ENCODE measurements at regions not wholly inside any gene's neighbourhood (a gene's known extent, or its start where the extent isn't known, plus 50 kb on each side); places are given as distances from the start of the nearest gene placed in this dataset.

- 72% methylated on average over 4 of the region's 4 CpGs for WGBS
- Histone ChIP-seq H3K4me1 (ENCODE audit: control insufficient read depth, insufficient read depth, low read length) (no peaks in the 10 kb centered on the region), H3K27me3 (ENCODE audit: control insufficient read depth, insufficient read depth) (no peaks in the 10 kb centered on the region), H3K9me3 (ENCODE audit: control insufficient read depth, low read length) (no peaks in the 10 kb centered on the region), H3K4me3 (ENCODE audit: low read length) (no peak overlapping the region), H3K27ac (ENCODE audit: low read length) (no peak overlapping the region)
- intact Hi-C loops (cut with DNase I), result no loop called here
- DNase-seq (no peak), ATAC-seq (no peak)
Observed at GRCh38 chr3:25130724-25131520, 297.1 kb upstream of the RARB start.

DNA sequence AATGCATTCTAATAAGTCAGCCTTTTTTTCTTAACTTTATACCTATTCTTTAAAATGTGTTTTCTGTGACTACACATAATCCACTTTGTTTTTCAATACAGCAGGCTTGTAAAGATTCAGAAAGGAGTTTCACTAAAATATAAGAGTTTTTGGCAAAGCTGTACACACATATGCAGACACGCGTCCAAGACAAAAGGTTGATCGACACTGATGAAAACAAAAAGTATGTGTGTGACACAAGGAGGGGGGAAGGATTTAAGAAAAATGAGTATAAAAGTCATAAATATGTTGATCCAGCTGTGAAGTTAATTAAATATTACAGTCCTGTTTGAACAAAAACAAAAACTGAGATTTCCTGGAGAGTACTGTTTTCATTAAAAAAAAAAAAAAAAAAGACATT lies 294.5 kb upstream of the RARB start:
- DNase-seq (no peak), ATAC-seq (no peak)
- intact Hi-C loops (cut with DNase I), result no loop called here
- Histone ChIP-seq H3K4me3 (ENCODE audit: low read length) (no peak overlapping the region), H3K9me3 (ENCODE audit: control insufficient read depth, low read length) (no peaks in the 10 kb centered on the region), H3K27me3 (ENCODE audit: control insufficient read depth, insufficient read depth) (no peaks in the 10 kb centered on the region), H3K27ac (ENCODE audit: low read length) (no peak overlapping the region), H3K4me1 (ENCODE audit: control insufficient read depth, insufficient read depth, low read length) (no peaks in the 10 kb centered on the region)
- WGBS, result 80% methylated on average over 3 of the region's 3 CpGs

DNA sequence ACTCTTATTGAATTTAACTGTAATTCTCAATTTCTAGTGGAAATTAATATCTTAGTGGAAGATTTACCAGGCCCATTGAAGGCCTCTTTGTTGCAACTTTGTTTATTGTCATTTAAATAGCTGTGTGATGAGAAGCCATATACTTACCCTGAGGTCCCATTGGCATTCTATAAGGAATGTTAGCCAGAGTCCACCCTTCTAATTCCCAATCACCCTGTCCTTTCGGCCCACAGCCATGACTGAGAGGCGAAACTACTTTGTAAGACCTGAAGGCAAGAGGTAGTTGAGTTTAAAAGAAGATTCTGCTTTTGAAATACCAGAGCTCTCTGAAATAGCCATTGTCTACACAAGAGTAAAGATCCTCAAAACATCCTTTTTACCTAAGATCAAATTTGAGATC lies 290.5 kb upstream of the RARB start:
- H3K9me3 ChIP-seq (ENCODE audit: control insufficient read depth, low read length), result no peaks in the 10 kb centered on the region
- ATAC-seq (no peak), DNase-seq (no peak)
- intact Hi-C loops (cut with DNase I), result no loop called here
- no peak overlapping the region for H3K4me3 ChIP-seq (ENCODE audit: low read length)
- WGBS, result 96% methylated on average over 2 of the region's 2 CpGs
- no peak overlapping the region for H3K27ac ChIP-seq (ENCODE audit: low read length)
- no peaks in the 10 kb centered on the region for H3K27me3 ChIP-seq (ENCODE audit: control insufficient read depth, insufficient read depth)
- no peaks in the 10 kb centered on the region for H3K4me1 ChIP-seq (ENCODE audit: control insufficient read depth, insufficient read depth, low read length)

DNA sequence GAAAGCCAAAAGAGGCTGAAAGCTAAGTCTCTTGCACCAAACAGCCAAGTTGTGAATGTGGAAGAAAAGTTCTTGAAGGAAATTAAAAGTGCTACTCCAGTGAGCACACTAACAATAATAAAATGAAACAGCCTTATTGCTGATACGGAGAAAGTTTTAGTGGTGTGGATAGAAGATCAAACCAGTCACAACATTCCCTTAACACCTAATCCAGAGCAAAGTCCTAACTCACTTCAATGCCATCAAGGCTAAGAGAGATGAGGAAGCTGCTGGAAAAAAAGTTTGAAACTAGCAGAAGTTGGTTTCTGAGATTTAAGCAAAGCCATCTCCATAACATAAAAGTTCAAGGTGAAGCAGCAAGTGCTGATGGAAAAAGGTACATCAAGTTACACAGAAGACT lies 288.8 kb upstream of the RARB start:
- no peak overlapping the region for H3K4me3 ChIP-seq (ENCODE audit: low read length)
- no peak overlapping the region for H3K27ac ChIP-seq (ENCODE audit: low read length)
- H3K4me1 ChIP-seq (ENCODE audit: control insufficient read depth, insufficient read depth, low read length), result no peaks in the 10 kb centered on the region
- intact Hi-C loops (cut with DNase I), result no loop called here
- no peak for ATAC-seq
- WGBS, result 92% methylated on average over 1 of the region's 1 CpG
- no peak for DNase-seq
- no peaks in the 10 kb centered on the region for H3K27me3 ChIP-seq (ENCODE audit: control insufficient read depth, insufficient read depth)
- H3K9me3 ChIP-seq (ENCODE audit: control insufficient read depth, low read length), result no peaks in the 10 kb centered on the region

DNA sequence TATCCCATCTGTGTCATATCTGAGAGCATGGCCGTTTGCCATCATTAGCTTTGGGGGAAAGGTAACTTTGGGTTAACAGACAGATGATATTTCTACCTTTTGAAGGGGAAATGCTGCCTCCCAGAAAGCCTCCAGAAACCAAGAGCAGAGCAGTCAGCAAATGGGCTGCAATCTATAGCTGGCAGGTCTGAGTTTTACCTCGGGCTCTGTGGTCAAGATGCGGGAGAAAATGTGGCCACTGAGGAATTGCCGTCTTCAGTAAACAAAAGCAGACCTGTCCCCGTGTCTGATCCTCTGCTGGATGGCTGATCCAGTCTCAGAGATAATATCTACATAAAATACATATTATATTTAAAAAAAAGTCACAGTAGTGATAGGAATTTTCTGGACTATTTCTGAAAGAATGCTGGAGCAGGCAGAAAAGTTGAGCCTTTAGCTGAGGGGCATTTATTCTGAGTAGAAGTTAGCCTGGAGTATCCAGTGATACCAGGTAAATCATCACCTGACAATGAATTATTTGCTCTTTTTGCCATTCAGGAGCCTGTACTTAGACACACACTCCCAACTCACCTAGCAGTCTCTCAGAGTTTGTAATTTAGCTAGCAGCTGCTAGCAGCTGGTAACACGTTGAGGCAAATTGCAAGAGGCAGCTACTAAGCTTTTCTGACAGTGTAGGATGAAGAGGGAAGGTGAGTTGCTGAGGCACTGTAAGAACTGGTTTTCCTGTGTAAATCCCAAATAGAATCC lies 285.3 kb upstream of the RARB start:
- Histone ChIP-seq H3K4me1 (ENCODE audit: control insufficient read depth, insufficient read depth, low read length) (no peaks in the 10 kb centered on the region), H3K9me3 (ENCODE audit: control insufficient read depth, low read length) (no peaks in the 10 kb centered on the region), H3K4me3 (ENCODE audit: low read length) (no peak overlapping the region), H3K27ac (ENCODE audit: low read length) (no peak overlapping the region), H3K27me3 (ENCODE audit: control insufficient read depth, insufficient read depth) (no peaks in the 10 kb centered on the region)
- DNase-seq (no peak), ATAC-seq (no peak)
- 68% methylated on average over 6 of the region's 6 CpGs for WGBS
- intact Hi-C loops (cut with DNase I), result no loop called here

- intact Hi-C loops (cut with DNase I), result no loop called here
- H3K27ac ChIP-seq (ENCODE audit: low read length), result no peak overlapping the region
- DNase-seq (no peak), ATAC-seq (no peak)
- no peaks in the 10 kb centered on the region for H3K27me3 ChIP-seq (ENCODE audit: control insufficient read depth, insufficient read depth)
- 84% methylated on average over 5 of the region's 5 CpGs for WGBS
- H3K4me3 ChIP-seq (ENCODE audit: low read length), result no peak overlapping the region
- no peaks in the 10 kb centered on the region for H3K4me1 ChIP-seq (ENCODE audit: control insufficient read depth, insufficient read depth, low read length)
- H3K9me3 ChIP-seq (ENCODE audit: control insufficient read depth, low read length), result no peaks in the 10 kb centered on the region
Observed at GRCh38 chr3:25143356-25144025, 284.6 kb upstream of the RARB start.

DNA sequence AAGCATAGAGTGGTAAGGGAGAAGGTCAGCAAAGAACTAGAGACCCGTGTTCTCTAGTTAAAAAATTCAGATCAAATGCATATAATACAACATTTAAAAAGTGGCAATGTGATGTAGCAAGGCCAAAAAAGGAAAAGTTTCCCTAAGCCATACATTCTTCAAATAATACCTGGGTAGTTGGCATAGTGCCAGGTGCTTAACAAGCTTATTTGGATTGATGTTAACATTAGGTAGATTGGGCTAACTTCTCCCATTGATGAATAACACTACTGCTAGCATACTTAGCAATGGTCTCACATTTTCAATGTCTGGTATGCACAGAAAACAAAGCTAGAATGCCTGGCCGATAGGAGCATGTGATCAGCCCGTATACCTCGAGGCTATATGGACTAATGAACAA lies 283.6 kb upstream of the RARB start:
- no peak for DNase-seq
- intact Hi-C loops (cut with DNase I), result no loop called here
- H3K27ac ChIP-seq (ENCODE audit: low read length), result no peak overlapping the region
- WGBS, result 93% methylated on average over 4 of the region's 4 CpGs
- H3K4me1 ChIP-seq (ENCODE audit: control insufficient read depth, insufficient read depth, low read length), result no peaks in the 10 kb centered on the region
- H3K27me3 ChIP-seq (ENCODE audit: control insufficient read depth, insufficient read depth), result no peaks in the 10 kb centered on the region
- no peak overlapping the region for H3K4me3 ChIP-seq (ENCODE audit: low read length)
- H3K9me3 ChIP-seq (ENCODE audit: control insufficient read depth, low read length), result no peaks in the 10 kb centered on the region
- no peak for ATAC-seq

DNA sequence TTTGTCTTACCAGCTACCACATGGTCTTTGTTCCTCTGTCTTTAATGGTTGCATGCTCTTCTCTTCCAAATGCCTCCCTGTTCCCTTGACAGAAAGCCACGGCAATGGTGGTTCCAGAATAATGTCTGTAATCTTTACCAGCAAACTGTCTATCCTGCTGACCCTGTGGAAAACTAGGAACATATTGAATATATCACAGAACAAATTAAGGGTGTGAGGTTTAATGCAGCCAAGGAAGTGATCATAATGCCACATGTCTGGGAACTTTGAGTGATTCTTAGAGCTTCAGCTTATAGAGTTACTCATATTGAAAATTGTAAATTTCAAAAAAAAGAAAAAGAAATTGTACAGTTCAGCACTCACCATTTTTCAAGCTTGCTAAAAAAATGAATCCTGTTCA lies 282.9 kb upstream of the RARB start:
- H3K4me3 ChIP-seq (ENCODE audit: low read length), result no peak overlapping the region
- WGBS, result 70% methylated on average over 1 of the region's 1 CpG
- no peak for ATAC-seq

GRCh38 chr3:25150199-25150598 lies 277.9 kb upstream of the RARB start:
- H3K9me3 ChIP-seq (ENCODE audit: control insufficient read depth, low read length), result no peaks in the 10 kb centered on the region
- H3K27me3 ChIP-seq (ENCODE audit: control insufficient read depth, insufficient read depth), result no peaks in the 10 kb centered on the region
- H3K4me3 ChIP-seq (ENCODE audit: low read length), result no peak overlapping the region
- intact Hi-C loops (cut with DNase I), result loop anchor here in 1 of 4 donors (10.0 kb wide), 1 partner anchor 95 kb away; no protein-coding TSS in a partner anchor
- WGBS, result 88% methylated on average over 1 of the region's 1 CpG
- no peak for DNase-seq
- no peak for ATAC-seq
- H3K27ac ChIP-seq (ENCODE audit: low read length), result no peak overlapping the region
- H3K4me1 ChIP-seq (ENCODE audit: control insufficient read depth, insufficient read depth, low read length), result no peaks in the 10 kb centered on the region

More for the DNA sequence above, 282.9 kb upstream of the RARB start:
- Histone ChIP-seq H3K4me1 (ENCODE audit: control insufficient read depth, insufficient read depth, low read length) (no peaks in the 10 kb centered on the region), H3K27me3 (ENCODE audit: control insufficient read depth, insufficient read depth) (no peaks in the 10 kb centered on the region), H3K27ac (ENCODE audit: low read length) (no peak overlapping the region), H3K9me3 (ENCODE audit: control insufficient read depth, low read length) (no peaks in the 10 kb centered on the region)
- no peak for DNase-seq
- intact Hi-C loops (cut with DNase I), result no loop called here

- WGBS, result 30% methylated on average over 10 of the region's 10 CpGs
- intact Hi-C loops (cut with DNase I), result loop anchor here in 1 of 4 donors (10.0 kb wide), 1 partner anchor 97 kb away; no protein-coding TSS in a partner anchor
- H3K27me3 ChIP-seq (ENCODE audit: control insufficient read depth, insufficient read depth), result no peaks in the 10 kb centered on the region
- ATAC-seq (peak; percentile 74 to 92), DNase-seq (no peak)
- no peaks in the 10 kb centered on the region for H3K9me3 ChIP-seq (ENCODE audit: control insufficient read depth, low read length)
- H3K4me1 ChIP-seq (ENCODE audit: control insufficient read depth, insufficient read depth, low read length), result no peaks in the 10 kb centered on the region
- peak overlapping the region; percentile 47 for H3K4me3 ChIP-seq (ENCODE audit: low read length)
- peak overlapping the region; percentile 25 for H3K27ac ChIP-seq (ENCODE audit: low read length)
Observed at GRCh38 chr3:25151281-25151902, 276.7 kb upstream of the RARB start.

DNA sequence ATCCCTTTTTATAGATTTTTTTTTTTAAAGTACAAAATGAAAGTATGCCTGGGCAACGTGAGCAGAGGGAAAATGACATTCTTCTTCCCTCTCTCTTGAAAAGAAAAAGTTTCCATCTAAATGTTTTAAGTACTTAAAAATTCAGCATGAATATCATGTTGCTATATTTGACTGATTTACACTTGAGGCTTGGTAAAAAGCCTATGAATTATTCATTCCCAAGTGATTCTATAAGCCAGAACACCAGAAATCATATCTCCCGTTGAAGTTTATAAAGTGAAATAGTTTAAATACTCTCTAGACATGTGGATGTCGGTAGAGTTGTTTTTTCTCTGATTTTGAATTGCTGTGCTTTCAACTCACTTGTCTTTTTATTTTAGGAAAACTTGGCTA lies 276.2 kb upstream of the RARB start:
- Histone ChIP-seq H3K9me3 (ENCODE audit: control insufficient read depth, low read length) (no peaks in the 10 kb centered on the region), H3K27me3 (ENCODE audit: control insufficient read depth, insufficient read depth) (no peaks in the 10 kb centered on the region), H3K4me3 (ENCODE audit: low read length) (peak overlapping the region; percentile 47), H3K4me1 (ENCODE audit: control insufficient read depth, insufficient read depth, low read length) (no peaks in the 10 kb centered on the region), H3K27ac (ENCODE audit: low read length) (no peak overlapping the region)
- no peak for ATAC-seq
- DNase-seq, result no peak
- intact Hi-C loops (cut with DNase I), result loop anchor here in 1 of 4 donors (10.0 kb wide), 1 partner anchor 97 kb away; no protein-coding TSS in a partner anchor
- 15% methylated on average over 3 of the region's 3 CpGs for WGBS

Data from right cardiac atrium (tissue), 5 donors.